ENCODE measurements at regions not wholly inside any gene's neighbourhood (a gene's known extent, or its start where the extent isn't known, plus 50 kb on each side); places are given as distances from the start of the nearest gene placed in this dataset.

DNA sequence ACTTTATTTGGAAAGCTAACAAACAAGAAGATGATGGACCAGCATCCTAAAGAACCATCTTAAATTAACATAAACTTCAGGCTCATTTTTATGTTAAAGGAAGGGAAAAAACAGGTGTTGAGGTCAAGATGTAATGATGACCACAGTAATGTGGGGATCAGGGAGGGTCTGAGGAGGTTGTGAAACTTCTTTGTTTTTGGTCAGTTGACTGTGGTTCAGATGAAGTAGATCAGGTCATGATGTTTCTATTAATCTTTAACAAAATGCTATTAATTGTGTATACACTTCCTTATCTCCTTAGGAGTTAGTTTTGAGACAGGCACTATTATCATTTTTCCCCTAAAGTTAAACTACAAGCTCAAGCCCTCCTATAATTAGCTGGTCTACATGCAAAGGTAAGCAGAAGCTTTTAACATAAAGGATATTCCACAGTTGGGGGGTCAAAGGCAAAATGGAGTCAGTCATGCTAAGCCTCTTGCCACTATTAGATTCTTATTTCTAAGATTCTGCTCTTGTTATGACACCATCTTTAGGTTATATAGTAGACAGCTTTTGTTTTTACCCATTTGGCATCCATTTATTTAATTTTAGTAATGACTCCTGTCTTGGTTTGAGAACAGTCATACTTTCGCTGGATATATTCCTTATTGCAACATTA is 800.1 kb upstream of the PCDH9 start:
- no peak for ATAC-seq
- WGBS (ENCODE audit: insufficient coverage, low coverage, missing lambda C conversion rate) = 10% methylated on average over 1 of the region's 1 CpG
- POLR2A ChIA-PET = no interaction called here
- Histone ChIP-seq H3K4me3 (no peak overlapping the region), H3K4me2 (ENCODE audit: insufficient read depth, low read length) (no peak overlapping the region), H3K9ac (ENCODE audit: insufficient read depth in 1 of 2, low read depth in 2 of 2, low read length in 2 of 2) (no peak overlapping the region), H2AFZ (ENCODE audit: low read depth, low read length) (no peak overlapping the region), H4K20me1 (replicated peaks; ENCODE audit: control insufficient read depth, insufficient read depth, low read length) (no peaks in the 10 kb centered on the region), H3K9me1 (ENCODE audit: control insufficient read depth, insufficient read depth, low read length) (no peaks in the 10 kb centered on the region), H3K36me3 (ENCODE audit: control insufficient read depth, insufficient read depth, low read length) (no peaks in the 10 kb centered on the region), H3K27ac (ENCODE audit: extremely low read depth, low read depth, low read length) (no peak overlapping the region), H3K27me3 (ENCODE audit: control insufficient read depth in 2 of 2, insufficient read depth in 2 of 2, low read length in 2 of 2) (no peaks in the 10 kb centered on the region), H3K4me1 (replicated peaks in 1 of 2; ENCODE audit: control insufficient read depth in 2 of 2, insufficient read depth in 2 of 2, low read length in 2 of 2) (no peaks in the 10 kb centered on the region), H3K79me2 (ENCODE audit: control insufficient read depth, insufficient read depth, low read length) (no peaks in the 10 kb centered on the region), H3K9me3 (replicated peaks; ENCODE audit: control insufficient read depth, insufficient read depth, low read depth, low read length) (no peaks in the 10 kb centered on the region)
- no peak for FAIRE-seq
- CTCF ChIA-PET (ENCODE audit: low intra/inter-chr PET ratio) = no interaction called here
- intact Hi-C loops (cut with micrococcal nuclease) (no loop called here), in situ Hi-C loops (cut with MboI) (no loop called here)
- TF ChIP-seq, protein P1, sequence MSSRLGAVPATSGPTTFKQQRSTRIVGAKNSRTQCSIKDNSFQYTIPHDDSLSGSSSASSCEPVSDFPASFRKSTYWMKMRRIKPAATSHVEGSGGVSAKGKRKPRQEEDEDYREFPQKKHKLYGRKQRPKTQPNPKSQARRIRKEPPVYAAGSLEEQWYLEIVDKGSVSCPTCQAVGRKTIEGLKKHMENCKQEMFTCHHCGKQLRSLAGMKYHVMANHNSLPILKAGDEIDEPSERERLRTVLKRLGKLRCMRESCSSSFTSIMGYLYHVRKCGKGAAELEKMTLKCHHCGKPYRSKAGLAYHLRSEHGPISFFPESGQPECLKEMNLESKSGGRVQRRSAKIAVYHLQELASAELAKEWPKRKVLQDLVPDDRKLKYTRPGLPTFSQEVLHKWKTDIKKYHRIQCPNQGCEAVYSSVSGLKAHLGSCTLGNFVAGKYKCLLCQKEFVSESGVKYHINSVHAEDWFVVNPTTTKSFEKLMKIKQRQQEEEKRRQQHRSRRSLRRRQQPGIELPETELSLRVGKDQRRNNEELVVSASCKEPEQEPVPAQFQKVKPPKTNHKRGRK (tag; IDR thresholded peaks at IDR 0.05) = no peak
- no peak for TF ChIP-seq WHSC1 (IDR thresholded peaks at IDR 0.05; ENCODE audit: low read length)
- TF ChIP-seq HNRNPLL (IDR thresholded peaks at IDR 0.05; ENCODE audit: low read depth, low read length, poor library complexity, severe bottlenecking) = no peak
- TF ChIP-seq TOE1 (IDR thresholded peaks at IDR 0.05; ENCODE audit: borderline replicate concordance) = no peak
- TF ChIP-seq TOE1 (CRISPR knock-in tag; IDR thresholded peaks at IDR 0.05; ENCODE audit: borderline replicate concordance, low read depth) = no peak
- TF ChIP-seq PRPF4 (IDR thresholded peaks at IDR 0.05; ENCODE audit: insufficient read depth, low read depth, low read length, poor library complexity, severe bottlenecking) = no peak
- no peak for TF ChIP-seq MXI1 (IDR thresholded peaks at IDR 0.05; ENCODE audit: low read depth, low read length)
- no peak for TF ChIP-seq TAL1 (IDR thresholded peaks at IDR 0.05)
- no peak for TF ChIP-seq POLR2AphosphoS2 (IDR thresholded peaks at IDR 0.05; ENCODE audit: low read length)
- TF ChIP-seq, protein P2, sequence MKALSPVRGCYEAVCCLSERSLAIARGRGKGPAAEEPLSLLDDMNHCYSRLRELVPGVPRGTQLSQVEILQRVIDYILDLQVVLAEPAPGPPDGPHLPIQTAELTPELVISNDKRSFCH (CRISPR knock-in tag; IDR thresholded peaks at IDR 0.05) = no peak
- TF ChIP-seq, protein P2 (tag; IDR thresholded peaks at IDR 0.05) = no peak
- no peak for TF ChIP-seq FOXK1 (CRISPR knock-in tag; IDR thresholded peaks at IDR 0.05; ENCODE audit: borderline replicate concordance)
- TF ChIP-seq, protein P3, sequence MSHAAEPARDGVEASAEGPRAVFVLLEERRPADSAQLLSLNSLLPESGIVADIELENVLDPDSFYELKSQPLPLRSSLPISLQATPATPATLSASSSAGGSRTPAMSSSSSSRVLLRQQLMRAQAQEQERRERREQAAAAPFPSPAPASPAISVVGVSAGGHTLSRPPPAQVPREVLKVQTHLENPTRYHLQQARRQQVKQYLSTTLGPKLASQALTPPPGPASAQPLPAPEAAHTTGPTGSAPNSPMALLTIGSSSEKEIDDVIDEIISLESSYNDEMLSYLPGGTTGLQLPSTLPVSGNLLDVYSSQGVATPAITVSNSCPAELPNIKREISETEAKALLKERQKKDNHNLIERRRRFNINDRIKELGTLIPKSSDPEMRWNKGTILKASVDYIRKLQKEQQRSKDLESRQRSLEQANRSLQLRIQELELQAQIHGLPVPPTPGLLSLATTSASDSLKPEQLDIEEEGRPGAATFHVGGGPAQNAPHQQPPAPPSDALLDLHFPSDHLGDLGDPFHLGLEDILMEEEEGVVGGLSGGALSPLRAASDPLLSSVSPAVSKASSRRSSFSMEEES (CRISPR knock-in tag; IDR thresholded peaks at IDR 0.05) = no peak
- no peak for TF ChIP-seq ZNF75A (CRISPR knock-in tag; IDR thresholded peaks at IDR 0.05)
- TF ChIP-seq, protein P4, sequence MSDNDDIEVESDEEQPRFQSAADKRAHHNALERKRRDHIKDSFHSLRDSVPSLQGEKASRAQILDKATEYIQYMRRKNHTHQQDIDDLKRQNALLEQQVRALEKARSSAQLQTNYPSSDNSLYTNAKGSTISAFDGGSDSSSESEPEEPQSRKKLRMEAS (CRISPR knock-in tag; IDR thresholded peaks at IDR 0.05) = no peak
- TF ChIP-seq CBX1 (IDR thresholded peaks at IDR 0.05; ENCODE audit: low read depth) = no peak
- no peak for TF ChIP-seq TEAD2 (tag; IDR thresholded peaks at IDR 0.05)
- TF ChIP-seq CCAR2 (IDR thresholded peaks at IDR 0.05; ENCODE audit: low read depth, low read length) = no peak
- no peak for TF ChIP-seq POLR2A (conservative IDR thresholded peaks at IDR 0.05)
- no peak for DNase-seq (ENCODE audit: extremely low read depth in 1 of 4, low spot score in 3 of 4)
- BruUV-seq (replicated peaks) = no TSS peak

Data from K562 (cell line).